ENCODE measurements at regions not wholly inside any gene's neighbourhood (a gene's known extent, or its start where the extent isn't known, plus 50 kb on each side); places are given as distances from the start of the nearest gene placed in this dataset.

DNA sequence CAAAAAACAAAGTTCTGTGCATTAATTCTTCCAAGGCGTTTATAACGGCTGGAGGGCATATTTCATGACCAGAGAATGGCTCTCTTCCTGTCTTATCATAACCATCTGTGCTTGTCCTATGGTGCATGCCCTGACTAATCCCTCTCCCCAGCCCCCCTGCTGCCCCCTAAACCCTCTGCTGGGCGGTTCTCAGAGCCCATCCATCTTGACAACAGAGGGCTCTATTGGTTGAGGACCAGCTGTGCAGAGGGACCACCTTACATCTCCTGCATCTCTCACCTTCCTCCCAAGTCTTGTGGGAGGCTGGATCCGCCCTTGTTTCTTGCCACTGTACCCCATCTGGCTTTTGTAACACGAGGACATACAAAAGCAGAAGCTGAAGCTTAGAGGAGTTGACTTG is 282.1 kb downstream of the MIAT start:
- WGBS, 2 experiments (ENCODE audit: extremely low coverage in 1 of 2, insufficient coverage in 1 of 2, insufficient read length in 1 of 2, insufficient replicate concordance in 2 of 2, low coverage in 1 of 2, low lambda C conversion rate in 2 of 2, missing lambda C conversion rate in 1 of 2) = 86% methylated on average over 5 of the region's 5 CpGs; no CpG with 5 or more reads in 1 of the 2 experiments
- no peak overlapping the region for H2BK20ac ChIP-seq (ENCODE audit: low read length)
- no peak overlapping the region for H2AFZ ChIP-seq (ENCODE audit: low read length)
- TF ChIP-seq ATF2 (IDR thresholded peaks at IDR 0.05; ENCODE audit: low read length) (no peak), EGR1 (IDR thresholded peaks at IDR 0.05; ENCODE audit: borderline replicate concordance, low read depth, low read length) (no peak)

More for the DNA sequence above, 282.1 kb downstream of the MIAT start:
- Histone ChIP-seq H4K5ac (ENCODE audit: insufficient read length, low read depth, low read length) (no peak overlapping the region), H3K4ac (replicated peaks; ENCODE audit: insufficient read length, low read depth, low read length) (no peak overlapping the region), H3K4me3 (ENCODE audit: extremely low read depth in 1 of 4, insufficient read depth in 2 of 4, low read depth in 3 of 4, low read length in 4 of 4) (no peak overlapping the region), H3K9ac (replicated peaks in 1 of 4; ENCODE audit: extremely low read depth in 1 of 4, low read depth in 3 of 4, low read length in 3 of 4) (no peak overlapping the region), H4K8ac (ENCODE audit: extremely low read depth, insufficient read depth, low read length) (no peak overlapping the region), H3K4me1 (replicated peaks in 1 of 4; ENCODE audit: control insufficient read depth in 3 of 4, insufficient read depth in 4 of 4, low read length in 3 of 4) (peaks cover 0 to 6% (median 2%) of the 10 kb centered on the region in 4 experiments; a peak in 3 of 7 replicates), H3K9me3 (ENCODE audit: insufficient read depth in 2 of 2, low read depth in 1 of 2, low read length in 1 of 2) (peaks cover 5 to 7% of the 10 kb centered on the region in 2 experiments; a peak in 2 of 4 replicates), H3K27ac (ENCODE audit: low read depth, low read length) (no peak overlapping the region), H2AK5ac (ENCODE audit: low read depth, low read length) (no peak overlapping the region), H2BK5ac (ENCODE audit: low read depth, low read length) (no peak overlapping the region), H3K27me3 (replicated peaks in 1 of 4; ENCODE audit: control insufficient read depth in 3 of 4, extremely low read depth in 1 of 4, insufficient read depth in 3 of 4, low read length in 3 of 4) (no peaks in the 10 kb centered on the region), H3K56ac (replicated peaks; ENCODE audit: insufficient read length, low read depth, low read length) (no peak overlapping the region), H3K23ac (ENCODE audit: insufficient read length) (no peak overlapping the region), H3K79me1 (ENCODE audit: low read depth, low read length) (no peaks in the 10 kb centered on the region), H2BK15ac (ENCODE audit: low read length) (no peak overlapping the region), H3K18ac (ENCODE audit: extremely low read depth, low read length) (no peak overlapping the region), H3K14ac (ENCODE audit: insufficient read length) (no peak overlapping the region), H3K36me3 (ENCODE audit: control insufficient read depth in 2 of 4, insufficient read depth in 4 of 4, low read length in 3 of 4) (no peaks in the 10 kb centered on the region), H3K79me2 (ENCODE audit: control insufficient read depth in 1 of 2, insufficient read depth in 2 of 2, low read length in 2 of 2) (no peaks in the 10 kb centered on the region), H2BK12ac (ENCODE audit: low read depth, low read length) (no peak overlapping the region), H2BK120ac (replicated peaks; ENCODE audit: low read depth, low read length) (no peak overlapping the region), H3K23me2 (ENCODE audit: low read depth, low read length) (no peaks in the 10 kb centered on the region), H3K4me2 (ENCODE audit: insufficient read depth in 1 of 2, low read depth in 2 of 2, low read length in 2 of 2) (no peak overlapping the region), H4K20me1 (replicated peaks in 1 of 2; ENCODE audit: control insufficient read depth in 1 of 2, insufficient read depth in 2 of 2, low read length in 2 of 2) (no peaks in the 10 kb centered on the region), H4K91ac (replicated peaks; ENCODE audit: insufficient read length, low read length) (no peak overlapping the region)
- ChIA-PET POLR2A (ENCODE audit: partially characterized antibody) (interaction anchor here (1.1 kb wide), 1 partner anchor 17 kb away, joined by 3 read pairs; no protein-coding TSS in a partner anchor), CTCF (ENCODE audit: partially characterized antibody) (no interaction called here)
- DNase-seq (ENCODE audit: low read depth in 1 of 2, low spot score in 2 of 2) (no peak), FAIRE-seq (no peak)

All from H1 (cell line).